ENCODE measurements at regions not wholly inside any gene's neighbourhood (a gene's known extent, or its start where the extent isn't known, plus 50 kb on each side); places are given as distances from the start of the nearest gene placed in this dataset.
A peak's percentile ranks its signal among the peaks of the same experiment; 100 is the strongest.

- DNase-seq (ENCODE audit: low read depth) = no peak
- no peak overlapping the region for H3K4me3 ChIP-seq (ENCODE audit: low read depth, low read length)
- no peak for TF ChIP-seq MYC (IDR thresholded peaks at IDR 0.05; ENCODE audit: low read depth, low read length)
- TF ChIP-seq POLR2A (IDR thresholded peaks at IDR 0.05; ENCODE audit: extremely low read depth, insufficient read length) = no peak
- no peak for TF ChIP-seq CTCF (IDR thresholded peaks at IDR 0.05; ENCODE audit: low read depth, low read length)
- TF ChIP-seq MAX (IDR thresholded peaks at IDR 0.05; ENCODE audit: low read depth, low read length) = no peak
These were observed 117.2 kb upstream of the JUN start for GRCh38 chr1:58901008-58901407.

- H3K4me3 ChIP-seq (ENCODE audit: low read depth, low read length) = peak overlapping the region; percentile 63
- no peak for DNase-seq (ENCODE audit: low read depth)
- TF ChIP-seq MYC (IDR thresholded peaks at IDR 0.05; ENCODE audit: low read depth, low read length) (0 out of 2 replicates have a peak, but pooled peaks have one; percentile 34), MAX (IDR thresholded peaks at IDR 0.05; ENCODE audit: low read depth, low read length) (0 out of 2 replicates have a peak, but pooled peaks have one; percentile 27), CTCF (IDR thresholded peaks at IDR 0.05; ENCODE audit: low read depth, low read length) (no peak)
These were observed 119.1 kb upstream of the JUN start for GRCh38 chr1:58902830-58903513.

- no peak for TF ChIP-seq MYC (IDR thresholded peaks at IDR 0.05; ENCODE audit: low read depth, low read length)
- TF ChIP-seq POLR2A (IDR thresholded peaks at IDR 0.05; ENCODE audit: extremely low read depth, insufficient read length) = peak; percentile 54
- peak; percentile 20 for TF ChIP-seq MAX (IDR thresholded peaks at IDR 0.05; ENCODE audit: low read depth, low read length)
- TF ChIP-seq CTCF (IDR thresholded peaks at IDR 0.05; ENCODE audit: low read depth, low read length) = no peak
These were observed 119.9 kb upstream of the JUN start for GRCh38 chr1:58903514-58904298.

GRCh38 chr1:58904299-58905125 is 120.7 kb upstream of the JUN start:
- TF ChIP-seq CTCF (IDR thresholded peaks at IDR 0.05; ENCODE audit: low read depth, low read length) = no peak
- no peak for TF ChIP-seq MAX (IDR thresholded peaks at IDR 0.05; ENCODE audit: low read depth, low read length)
- TF ChIP-seq MYC (IDR thresholded peaks at IDR 0.05; ENCODE audit: low read depth, low read length) = no peak
- TF ChIP-seq POLR2A (IDR thresholded peaks at IDR 0.05; ENCODE audit: extremely low read depth, insufficient read length) = no peak
- DNase-seq (ENCODE audit: low read depth) = no peak
- H3K4me3 ChIP-seq (ENCODE audit: low read depth, low read length) = peak overlapping the region; percentile 58

More at GRCh38 chr1:58903514-58904298, 119.9 kb upstream of the JUN start:
- peak overlapping the region; percentile 63 for H3K4me3 ChIP-seq (ENCODE audit: low read depth, low read length)
- peak; percentile 93 for DNase-seq (ENCODE audit: low read depth)

- no peak for TF ChIP-seq CTCF (IDR thresholded peaks at IDR 0.05; ENCODE audit: low read depth, low read length)
- TF ChIP-seq POLR2A (IDR thresholded peaks at IDR 0.05; ENCODE audit: extremely low read depth, insufficient read length) = no peak
- no peak for TF ChIP-seq MYC (IDR thresholded peaks at IDR 0.05; ENCODE audit: low read depth, low read length)
- no peak for TF ChIP-seq MAX (IDR thresholded peaks at IDR 0.05; ENCODE audit: low read depth, low read length)
- no peak overlapping the region for H3K4me3 ChIP-seq (ENCODE audit: low read depth, low read length)
These were observed 121.3 kb upstream of the JUN start for GRCh38 chr1:58905126-58905490.

More at GRCh38 chr1:58905126-58905490, 121.3 kb upstream of the JUN start:
- no peak for DNase-seq (ENCODE audit: low read depth)

Data from NB4 (cell line).